ELR (cell line): ENCODE measurements at regions not wholly inside any gene's neighbourhood (a gene's known extent, or its start where the extent isn't known, plus 50 kb on each side); places are given as distances from the start of the nearest gene placed in this dataset.

Experiments
- DNase-seq: peaks from one replicate; pipeline ENCODE4 v3.0.0-alpha.2; 2015; ENCODE audit warnings: low read depth

DNA sequence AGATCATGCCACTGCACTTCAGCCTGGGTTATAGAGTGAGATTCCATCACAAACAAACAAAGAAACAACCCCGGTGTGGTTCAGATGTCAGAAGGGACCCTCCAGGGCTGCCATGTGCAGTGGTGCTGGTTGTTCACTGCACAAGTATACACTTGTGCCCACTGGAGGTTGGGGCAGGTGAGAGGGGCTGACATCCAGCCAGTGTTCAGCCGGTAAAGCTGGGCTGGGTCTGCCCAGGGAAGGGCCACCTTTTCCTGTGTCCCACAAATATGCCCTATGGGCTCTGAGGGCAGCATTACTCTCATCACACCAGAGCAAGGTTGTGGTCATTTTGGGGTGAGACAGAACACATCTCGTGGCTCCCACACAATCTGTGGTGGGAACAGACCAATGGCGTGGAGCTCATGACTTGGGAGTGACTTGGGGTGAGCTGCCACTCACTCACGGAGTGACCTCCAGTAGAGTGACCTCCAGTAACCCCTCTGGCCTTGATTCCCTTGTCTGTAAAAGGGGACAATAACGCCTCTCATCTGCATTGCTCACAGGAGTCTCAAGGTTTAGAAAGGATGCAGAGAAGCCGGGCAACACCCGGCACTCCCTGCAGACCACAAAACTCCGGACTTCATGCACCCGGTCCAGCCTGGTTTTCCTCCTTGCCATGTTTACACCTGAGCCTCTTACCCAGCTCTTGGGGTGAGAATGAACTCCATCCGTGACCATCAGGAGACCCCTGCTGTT lies 69.0 kb upstream of the VRK1 start:
- no peak for DNase-seq

GRCh38 chr14:96729889-96730288 lies 67.3 kb upstream of the VRK1 start:
- DNase-seq, result no peak

- no peak for DNase-seq
Observed at GRCh38 chr14:96730386-96730785, 66.8 kb upstream of the VRK1 start.

DNA sequence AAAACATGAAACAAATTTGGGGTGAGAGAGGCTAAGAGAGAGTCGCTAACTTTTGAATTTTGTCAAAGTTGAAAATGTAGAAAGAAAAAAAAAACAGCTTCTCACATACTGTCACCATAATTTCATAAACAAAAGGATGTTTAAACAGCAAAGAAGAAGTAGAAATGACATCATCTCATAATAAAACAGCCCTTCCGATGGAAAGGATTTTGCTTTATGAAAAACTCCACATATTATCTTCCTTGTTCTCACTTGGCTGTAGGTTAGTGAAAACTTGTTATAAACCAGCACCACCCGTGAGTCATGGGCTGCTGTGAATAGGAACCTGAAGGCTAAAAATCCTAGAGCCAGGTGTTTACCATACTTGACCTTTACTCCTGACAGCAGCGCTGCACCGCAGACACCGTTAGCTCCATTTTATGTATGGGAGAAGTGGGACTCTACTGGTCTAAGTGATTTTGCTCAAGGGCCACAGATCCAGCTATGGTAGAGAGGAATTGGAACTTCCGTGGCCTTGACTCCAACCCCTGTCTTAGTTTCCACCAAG lies 63.0 kb upstream of the VRK1 start:
- DNase-seq, result no peak

GRCh38 chr14:96735526-96735925 lies 61.7 kb upstream of the VRK1 start:
- DNase-seq, result no peak

DNA sequence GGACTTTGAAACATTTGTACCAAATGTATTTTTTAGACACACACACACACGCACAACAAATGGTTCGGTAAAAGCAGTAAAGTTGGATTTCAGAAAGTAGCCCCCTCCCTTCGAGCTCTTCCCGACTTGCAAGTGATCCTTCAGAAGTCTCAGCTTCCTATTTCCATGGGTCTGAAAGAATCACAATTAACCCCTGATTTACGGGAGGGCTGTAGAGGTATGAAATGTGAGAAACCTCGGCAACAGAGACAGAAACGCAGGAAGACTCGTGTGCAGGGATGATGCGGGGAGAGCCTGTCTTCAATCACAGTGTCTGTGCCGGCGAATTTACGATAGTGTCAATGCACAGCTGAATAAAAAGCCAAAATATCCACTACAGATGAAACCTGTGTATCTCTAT lies 60.7 kb upstream of the VRK1 start:
- DNase-seq, result no peak

GRCh38 chr14:96737881-96738280 lies 59.3 kb upstream of the VRK1 start:
- no peak for DNase-seq

DNA sequence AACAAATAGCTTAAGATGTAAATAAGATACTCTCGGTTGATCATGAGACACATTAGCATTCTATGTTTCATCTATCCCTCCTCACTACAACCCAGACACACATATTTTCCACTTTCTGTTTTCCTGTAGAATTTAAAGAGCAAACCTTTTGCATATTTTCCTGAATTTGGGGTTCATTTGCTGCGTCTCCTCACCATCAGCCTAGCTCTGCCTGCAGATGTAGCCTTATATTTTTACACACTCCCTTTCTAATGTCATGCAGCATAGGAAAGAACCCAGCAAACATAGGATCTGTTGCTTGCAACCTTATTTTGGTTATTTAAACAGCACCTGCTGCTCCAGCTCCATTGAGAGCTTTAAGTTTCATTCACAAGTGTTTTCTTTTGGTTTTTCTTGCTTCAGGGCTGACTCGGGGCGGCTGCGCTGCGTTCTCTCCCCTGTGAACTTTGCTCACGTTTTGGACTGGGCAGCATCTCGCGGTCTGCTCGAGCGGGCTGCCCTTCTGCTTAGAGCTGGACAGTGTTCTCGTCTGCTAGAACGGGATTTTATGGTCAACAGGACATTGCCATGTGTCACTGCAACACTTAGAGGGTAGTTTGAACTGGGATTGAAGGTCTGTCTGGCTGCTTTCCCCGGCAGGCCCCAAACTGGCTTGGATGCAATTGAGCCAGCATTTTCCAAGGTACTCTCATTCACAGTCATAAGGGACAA lies 57.8 kb upstream of the VRK1 start:
- peak; percentile 3 for DNase-seq

GRCh38 chr14:96741151-96741977 lies 55.8 kb upstream of the VRK1 start:
- DNase-seq, result peak; percentile 57

DNA sequence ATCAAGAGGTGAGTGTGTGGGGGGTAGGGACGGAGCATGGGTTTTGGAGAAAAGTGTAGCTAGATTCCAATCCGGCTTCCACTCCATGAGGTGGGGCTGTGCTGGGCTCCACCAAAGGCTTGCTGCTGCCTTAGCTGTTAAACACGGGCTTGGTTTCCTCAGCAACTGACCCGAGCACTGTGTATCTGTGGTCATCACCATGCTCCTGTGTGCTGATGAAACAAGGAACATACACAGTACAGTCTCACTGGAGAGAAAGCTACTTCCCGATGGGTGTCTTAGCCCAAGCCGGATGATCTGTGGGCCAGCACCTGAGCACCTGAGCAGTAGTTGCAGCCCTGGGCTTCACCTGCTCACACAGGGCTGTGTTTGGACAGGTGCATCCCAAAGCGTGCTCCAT lies 52.9 kb upstream of the VRK1 start:
- DNase-seq, result no peak

DNA sequence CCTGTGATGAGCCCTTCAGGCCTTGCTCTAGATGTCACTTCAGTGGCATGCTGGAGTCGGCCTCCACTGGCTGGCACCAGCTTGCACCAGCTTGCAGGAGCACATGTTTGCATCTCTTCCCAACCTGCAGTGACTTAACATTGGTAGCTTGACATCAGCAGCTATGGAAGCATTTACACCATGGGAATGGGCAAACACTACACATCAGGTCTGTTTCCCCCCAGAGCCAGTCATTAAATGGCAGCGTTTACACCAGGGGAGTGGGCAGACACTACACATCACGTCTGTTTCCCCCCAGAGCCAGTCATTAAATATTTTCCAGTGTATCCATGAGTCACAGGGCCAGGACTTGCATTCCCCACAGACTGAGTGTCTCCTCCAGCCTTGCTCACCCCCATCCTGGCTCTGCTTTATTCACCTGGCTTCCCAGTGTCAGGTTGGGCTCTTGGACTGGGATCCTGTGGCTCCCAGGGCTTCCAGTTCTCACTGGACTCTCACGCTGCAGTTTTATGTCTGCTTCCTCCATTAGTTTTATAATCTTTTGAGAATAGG lies 51.6 kb upstream of the VRK1 start:
- peak; percentile 33 for DNase-seq

GRCh38 chr14:96746101-96746500 lies 51.1 kb upstream of the VRK1 start:
- no peak for DNase-seq

- no peak for DNase-seq
Observed at GRCh38 chr14:96747006-96747405, 50.2 kb upstream of the VRK1 start.
